Spleen (tissue), 11 donors: ENCODE measurements at regions not wholly inside any gene's neighbourhood (a gene's known extent, or its start where the extent isn't known, plus 50 kb on each side); places are given as distances from the start of the nearest gene placed in this dataset.

Experiments
- DNase-seq: peaks from one replicate; pipeline ENCODE4 v3.0.0-alpha.2; 2020
- H3K27ac ChIP-seq, 8 donors: fragments of 200-600 bp; sonication (generic) in 7 of 8; 1 replicate in 4 of 8; 2 replicates in 4 of 8; pipeline versions ENCODE4 v1.5.0 to v1.8.0; 2016 to 2021; ENCODE audit warnings: inconsistent platforms in 4 of 8, mild to moderate bottlenecking in 4 of 8, moderate library complexity in 1 of 8
- H3K27me3 ChIP-seq, 7 donors: fragments of 200-600 bp; sonication (generic) in 6 of 7; replicated peaks in 1 of 7; 1 replicate in 4 of 7; 2 replicates in 3 of 7; pipeline versions ENCODE4 v1.5.0 to v1.8.0; 2016 to 2021; ENCODE audit warnings: inconsistent platforms in 3 of 7, mild to moderate bottlenecking in 1 of 7
- H3K36me3 ChIP-seq, 6 donors: fragments of 200-600 bp; sonication (generic) in 5 of 6; 1 replicate in 4 of 6; 2 replicates in 2 of 6; pipeline versions ENCODE4 v1.5.0 to v1.8.0; 2016 to 2021; ENCODE audit warnings: inconsistent platforms in 2 of 6
- H3K4me1 ChIP-seq, 6 donors: fragments of 200-600 bp; sonication (generic) in 5 of 6; 1 replicate in 3 of 6; 2 replicates in 3 of 6; pipeline versions ENCODE4 v1.5.0 to v1.8.0; 2016 to 2021; ENCODE audit warnings: inconsistent platforms in 3 of 6
- H3K4me3 ChIP-seq, 8 donors: fragments of 200-600 bp; sonication (generic) in 7 of 8; 1 replicate in 4 of 8; 2 replicates in 4 of 8; pipeline versions ENCODE4 v1.5.0 to v1.8.0; 2016 to 2021; ENCODE audit warnings: inconsistent platforms in 4 of 8, mild to moderate bottlenecking in 4 of 8, moderate library complexity in 2 of 8
- H3K9me3 ChIP-seq, 8 donors: fragments of 200-600 bp; sonication (generic) in 7 of 8; 1 replicate in 4 of 8; 2 replicates in 4 of 8; pipeline versions ENCODE4 v1.5.0 to v1.8.0; 2016 to 2021; ENCODE audit warnings: inconsistent platforms in 4 of 8
- POLR2A ChIP-seq, 3 donors: fragments of 450-650 bp; IDR thresholded peaks; one replicate each; pipeline ENCODE4 v1.5.1; 2017; ENCODE audit warnings: antibody characterized with exemption in 3 of 3, mild to moderate bottlenecking in 1 of 3
- POLR2AphosphoS5 ChIP-seq, 3 donors: sonication (generic); formaldehyde crosslinking; IDR thresholded peaks; one replicate each; pipeline ENCODE4 v1.5.1; 2017; ENCODE audit warnings: antibody characterized with exemption in 3 of 3
- WGBS, 5 donors: extraction: QIAGEN DNeasy Blood & Tissue Kit in 3 of 5; methylation state at CpG; one replicate each; pipeline versions ENCODE4 v1.1.5 to v1.1.7; 2013 to 2018; 5-methylcytosine and 5-hydroxymethylcytosine counted together
- intact Hi-C: fragments of 100-400 bp; cut with DNase I; formaldehyde crosslinking; loops from one replicate; pipeline ENCODE4 v1.15.0; 2023; ENCODE audit warnings: low total_unique reads
- TF ChIP-seq, protein P1 (sequence below), 11 experiments: fragments of 200-600 bp in 7 of 11; fragments of 450-650 bp in 4 of 11; sonication (generic) in 4 of 11; IDR thresholded peaks in 8 of 11; conservative IDR thresholded peaks in 3 of 11; 1 replicate in 7 of 11; 2 replicates in 4 of 11; pipeline versions ENCODE4 v1.4.0 to v1.8.0; 2016 to 2021; ENCODE audit warnings: antibody characterized with exemption in 11 of 11, inconsistent platforms in 4 of 11, mild to moderate bottlenecking in 1 of 11
- donor health status: healthy with polysubstance abuse.
- donor health status: DM: no; HTN: no; CAD: no; lungs with moderate emphysema.
- donor health status: DM: no; HTN: no; CAD: no.
- donor health status: Bipolar disorder and iron deficiency.
- donor health status: healthy.
- donor health status: DM: no; HTN: no; CAD: no.
- donor health status: DM: yes; HTN: yes; CAD: no.

DNA sequence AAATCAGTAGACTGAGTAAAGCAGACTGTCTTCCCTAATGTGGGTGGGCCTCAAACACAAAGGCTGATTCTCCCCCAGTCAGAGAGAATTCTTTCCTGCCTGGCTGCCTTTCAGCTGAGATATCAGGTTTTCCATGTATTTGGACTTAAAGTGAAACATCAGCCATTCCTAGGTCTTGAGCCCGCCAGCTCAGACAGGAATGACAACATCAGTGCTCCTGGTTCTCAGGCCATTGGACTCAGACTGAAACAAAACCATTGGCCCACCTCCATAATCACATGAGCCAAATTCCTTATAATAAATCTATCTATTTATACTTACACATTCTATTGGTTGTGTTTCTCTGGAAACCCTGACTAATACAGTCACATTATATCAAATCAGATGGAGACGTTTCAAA lies 56.7 kb upstream of the CLPB start:
- H3K36me3 ChIP-seq: no peaks in the 10 kb centered on the region
- no peaks in the 10 kb centered on the region for H3K4me1 ChIP-seq
- no peak for TF ChIP-seq POLR2A (IDR thresholded peaks at IDR 0.05)
- TF ChIP-seq POLR2AphosphoS5 (IDR thresholded peaks at IDR 0.05): no peak
- TF ChIP-seq, protein P1, sequence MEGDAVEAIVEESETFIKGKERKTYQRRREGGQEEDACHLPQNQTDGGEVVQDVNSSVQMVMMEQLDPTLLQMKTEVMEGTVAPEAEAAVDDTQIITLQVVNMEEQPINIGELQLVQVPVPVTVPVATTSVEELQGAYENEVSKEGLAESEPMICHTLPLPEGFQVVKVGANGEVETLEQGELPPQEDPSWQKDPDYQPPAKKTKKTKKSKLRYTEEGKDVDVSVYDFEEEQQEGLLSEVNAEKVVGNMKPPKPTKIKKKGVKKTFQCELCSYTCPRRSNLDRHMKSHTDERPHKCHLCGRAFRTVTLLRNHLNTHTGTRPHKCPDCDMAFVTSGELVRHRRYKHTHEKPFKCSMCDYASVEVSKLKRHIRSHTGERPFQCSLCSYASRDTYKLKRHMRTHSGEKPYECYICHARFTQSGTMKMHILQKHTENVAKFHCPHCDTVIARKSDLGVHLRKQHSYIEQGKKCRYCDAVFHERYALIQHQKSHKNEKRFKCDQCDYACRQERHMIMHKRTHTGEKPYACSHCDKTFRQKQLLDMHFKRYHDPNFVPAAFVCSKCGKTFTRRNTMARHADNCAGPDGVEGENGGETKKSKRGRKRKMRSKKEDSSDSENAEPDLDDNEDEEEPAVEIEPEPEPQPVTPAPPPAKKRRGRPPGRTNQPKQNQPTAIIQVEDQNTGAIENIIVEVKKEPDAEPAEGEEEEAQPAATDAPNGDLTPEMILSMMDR (IDR thresholded peaks at IDR 0.05 in 8 of 11, conservative IDR thresholded peaks at IDR 0.05 in 3 of 11): no peak
- WGBS, 5 donors: 88 to 96% (median 94%) methylated on average over 2 of the region's 2 CpGs
- intact Hi-C loops: no loop called here
- no peak overlapping the region for H3K27ac ChIP-seq
- DNase-seq: no peak
- H3K9me3 ChIP-seq: no peaks in the 10 kb centered on the region
- H3K27me3 ChIP-seq: no peaks in the 10 kb centered on the region
- no peak overlapping the region for H3K4me3 ChIP-seq
